Ramos (cell line): ENCODE measurements at regions not wholly inside any gene's neighbourhood (a gene's known extent, or its start where the extent isn't known, plus 50 kb on each side); places are given as distances from the start of the nearest gene placed in this dataset.

Experiments
- in situ Hi-C: fragments of 300-500 bp; cut with MboI; formaldehyde crosslinking; loops from one replicate; pipeline ENCODE4 v1.14.3; 2022; ENCODE audit warnings: low sequenced_read_pairs; ENCODE audit not compliant: unreplicated experiment

DNA sequence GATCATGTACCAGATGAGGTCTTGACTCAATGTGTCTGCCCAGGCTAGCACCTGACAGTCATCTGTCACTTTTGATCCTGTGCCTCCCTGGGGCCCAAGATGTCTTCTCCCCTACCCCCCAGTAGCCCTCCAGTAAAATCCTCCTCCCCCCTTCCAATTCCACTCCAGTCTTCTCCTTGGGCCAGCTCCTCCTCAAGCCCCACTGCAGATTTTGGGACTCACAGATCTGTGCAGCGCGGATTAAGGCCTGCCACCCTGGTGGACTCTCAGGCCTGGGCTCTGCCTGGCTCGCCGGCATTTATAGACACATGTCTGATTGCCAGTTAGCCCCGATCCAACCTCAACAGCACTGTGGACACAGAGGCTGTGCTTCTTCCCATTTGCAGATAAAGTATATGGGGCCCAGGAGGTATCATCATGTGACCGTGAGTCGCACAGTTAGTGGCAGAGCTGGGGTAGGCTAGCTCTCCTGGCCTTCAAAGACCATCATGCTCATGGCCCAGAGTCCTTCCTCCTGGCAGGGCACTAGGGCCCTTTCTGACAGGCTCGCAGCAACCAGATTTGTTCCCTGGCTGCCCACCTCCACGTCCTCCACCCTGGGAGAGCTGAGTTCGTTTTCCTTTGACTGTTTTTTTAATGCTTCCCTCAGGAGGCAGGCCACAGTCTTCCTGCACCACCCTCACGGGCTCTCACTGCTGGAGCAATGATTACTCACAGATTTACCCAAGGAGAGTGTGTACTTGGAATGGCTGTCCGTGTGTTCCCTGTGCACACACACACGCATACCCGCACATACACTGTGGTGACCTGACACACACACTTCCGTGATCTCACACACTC, 98.3 kb upstream of the DIO3 start:
- in situ Hi-C loops: no loop called here

DNA sequence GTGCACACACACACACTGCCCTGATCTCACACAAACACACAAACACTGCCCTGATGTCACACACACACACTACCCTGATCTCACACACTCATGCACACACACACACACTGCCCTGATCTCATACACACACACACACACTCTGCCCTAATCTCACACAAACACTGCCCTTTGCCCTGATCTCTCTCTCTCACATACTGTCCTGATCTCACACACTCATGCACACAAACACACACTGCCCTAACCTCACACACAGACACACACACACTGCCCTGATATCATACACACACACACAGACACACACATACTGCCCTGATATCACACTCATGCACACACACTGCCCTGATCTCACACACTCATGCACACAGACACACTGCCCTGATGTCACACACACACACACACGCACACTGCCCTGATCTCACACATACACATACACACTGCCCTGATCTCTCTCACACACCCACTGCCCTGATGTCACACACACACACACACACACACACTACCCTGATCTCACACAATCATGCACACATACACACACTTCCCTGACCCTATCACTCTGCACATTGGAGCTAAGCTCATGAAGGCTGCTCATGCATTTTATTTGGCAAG, 97.6 kb upstream of the DIO3 start:
- in situ Hi-C loops: no loop called here

GRCh38 chr14:101464310-101464983, 96.8 kb upstream of the DIO3 start:
- in situ Hi-C loops: no loop called here

DNA sequence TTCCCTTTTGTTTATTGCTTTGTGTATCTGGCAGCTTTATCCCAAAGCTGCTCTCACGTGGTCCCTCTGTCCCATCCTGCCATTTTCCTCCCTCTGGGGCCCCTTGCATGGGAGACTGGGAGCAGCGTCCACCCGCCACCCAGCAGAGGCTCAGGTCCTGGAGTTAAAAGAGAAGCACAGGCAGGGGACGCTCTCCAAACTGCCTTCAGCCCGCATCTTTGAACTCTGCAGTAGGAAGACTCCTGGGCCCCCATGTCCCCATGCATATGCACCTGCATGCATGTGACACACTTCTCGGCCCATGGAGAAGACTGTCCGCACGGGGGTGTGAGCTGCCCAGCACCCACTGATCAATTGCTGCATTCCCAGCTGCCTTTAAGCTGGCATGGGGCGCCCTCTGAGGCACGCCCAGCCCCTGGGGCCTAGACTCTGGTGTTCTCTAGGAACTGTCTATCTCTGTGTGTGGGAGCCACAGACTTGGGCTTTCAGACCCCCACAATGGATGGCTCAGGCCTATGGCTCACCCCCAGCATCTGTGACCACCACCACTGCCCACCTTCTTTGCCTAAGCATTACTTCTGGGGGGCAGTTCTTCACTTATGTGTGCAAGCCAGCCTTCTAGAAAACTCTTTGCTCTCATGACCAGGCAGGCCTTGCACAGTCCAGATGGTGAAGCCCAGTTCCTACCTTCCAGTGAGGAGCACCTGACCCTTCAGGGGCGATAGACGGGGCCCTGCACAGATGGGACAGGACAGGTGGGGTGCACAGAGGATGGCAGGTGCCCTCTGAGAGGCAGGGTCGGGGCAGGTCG, 96.1 kb upstream of the DIO3 start:
- in situ Hi-C loops: no loop called here

DNA sequence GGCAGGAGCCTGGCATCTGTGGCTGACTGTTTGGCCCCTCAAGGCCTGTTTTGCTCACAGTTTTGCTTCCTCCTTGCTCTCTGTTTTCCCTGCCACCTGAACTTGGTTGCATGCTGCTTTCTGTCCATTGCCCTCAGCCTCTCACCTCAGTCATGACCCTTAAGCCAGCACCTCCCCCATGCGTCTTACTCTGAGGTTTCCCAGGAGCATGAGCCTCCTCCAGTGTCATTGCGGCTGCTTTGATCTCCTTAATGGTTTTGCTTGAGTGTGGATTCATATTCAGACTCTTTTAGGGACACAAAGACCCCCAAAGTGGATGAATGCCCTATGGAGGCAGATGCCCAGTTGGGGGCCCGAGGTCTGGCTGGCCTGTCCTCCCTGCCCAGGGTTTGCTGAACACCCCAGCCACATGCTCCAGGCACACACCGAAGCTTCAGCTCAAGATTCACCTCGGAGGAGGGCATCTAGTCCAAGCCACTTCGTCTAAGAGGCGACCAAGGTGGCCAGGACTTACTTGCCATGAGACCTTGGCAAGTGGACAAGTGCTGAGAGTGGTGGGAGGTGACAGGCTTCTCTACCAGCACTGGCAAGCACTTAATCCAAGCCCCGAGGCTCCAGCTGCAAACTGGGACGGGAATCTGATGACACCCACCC, 95.4 kb upstream of the DIO3 start:
- in situ Hi-C loops: no loop called here

GRCh38 chr14:101466456-101467180, 94.7 kb upstream of the DIO3 start:
- in situ Hi-C loops: no loop called here

- in situ Hi-C loops: no loop called here
These were observed 93.9 kb upstream of the DIO3 start for GRCh38 chr14:101467181-101467926.

DNA sequence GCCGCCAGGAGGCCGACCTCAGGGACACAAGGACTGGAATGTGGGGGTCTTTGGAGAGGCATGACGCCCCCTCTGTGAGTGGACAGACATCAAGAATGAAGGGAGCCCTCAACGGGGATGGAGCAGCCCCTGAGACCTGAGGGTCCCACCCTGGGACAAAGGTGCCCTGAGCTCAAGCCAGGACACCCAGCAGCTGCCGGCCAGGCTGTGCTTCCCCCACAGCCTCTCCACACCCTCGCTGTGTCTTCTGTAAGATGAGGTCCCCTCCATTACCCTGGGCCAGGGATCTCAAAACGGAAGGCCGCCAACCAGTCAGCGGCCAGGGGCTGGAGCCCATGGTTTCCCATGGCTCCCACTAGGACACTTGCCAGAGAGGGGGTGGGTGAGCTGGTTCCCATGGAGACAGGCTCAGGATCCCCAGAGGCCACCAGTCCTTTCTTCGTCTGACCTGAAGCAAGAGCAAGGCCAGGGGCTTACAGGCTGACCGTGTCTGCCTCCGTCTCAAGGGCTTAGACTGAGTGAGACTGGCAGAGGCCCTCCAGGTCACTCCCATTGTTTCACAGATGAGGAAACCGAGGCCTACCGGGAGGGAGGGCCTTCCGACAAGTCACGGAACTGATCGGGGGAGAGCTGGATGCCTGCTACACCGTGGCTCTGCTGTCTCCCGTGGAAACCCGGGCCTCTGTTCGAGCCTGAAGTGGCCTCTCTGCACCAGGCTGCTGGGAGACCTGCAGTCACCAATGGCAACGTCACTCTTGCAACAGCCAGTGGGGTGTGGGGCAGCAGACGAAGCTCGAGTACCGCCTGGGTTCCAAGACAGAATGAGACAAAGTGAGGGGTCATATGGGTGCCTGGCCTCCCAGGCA, 91.7 kb upstream of the DIO3 start:
- in situ Hi-C loops: no loop called here

GRCh38 chr14:101470266-101470665, 91.0 kb upstream of the DIO3 start:
- in situ Hi-C loops: no loop called here

DNA sequence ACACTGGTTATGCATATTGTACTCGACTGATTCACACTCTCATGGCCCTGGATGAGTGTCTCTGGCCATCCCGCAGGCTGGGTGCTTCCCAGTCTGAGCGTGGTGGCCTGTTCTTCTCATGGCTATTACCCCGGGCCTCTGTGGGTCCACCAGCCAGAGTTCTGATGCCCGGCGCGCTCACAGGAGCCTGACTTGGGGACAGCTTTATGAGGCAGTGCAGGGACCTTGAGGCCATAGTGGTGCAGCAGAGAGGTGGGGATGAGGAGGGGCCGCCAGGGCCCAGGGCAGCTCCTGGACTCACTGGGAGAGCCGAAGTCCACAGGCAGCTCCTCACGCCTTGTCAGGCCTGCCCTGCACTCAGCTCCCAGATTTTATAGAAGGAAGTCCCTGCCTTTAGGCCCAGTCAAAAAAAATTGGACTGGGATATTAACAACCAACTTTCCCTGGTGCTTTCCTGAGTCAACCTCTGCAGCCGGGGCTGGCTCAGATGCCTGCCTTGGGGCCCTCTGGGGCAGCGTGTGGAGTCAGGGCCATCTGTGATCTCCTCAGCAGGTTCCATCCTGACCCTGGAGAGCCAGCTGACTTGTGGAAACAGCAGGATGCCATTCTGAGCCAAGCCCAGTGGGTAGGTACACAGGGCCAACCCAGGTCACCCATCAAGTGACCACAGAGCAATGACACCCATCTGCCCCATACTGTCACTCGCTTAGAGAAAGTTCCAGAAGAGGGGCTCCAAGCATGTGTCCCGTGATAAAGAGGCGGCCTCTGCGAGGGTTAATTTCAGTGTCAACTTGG, 89.4 kb upstream of the DIO3 start:
- in situ Hi-C loops: no loop called here

DNA sequence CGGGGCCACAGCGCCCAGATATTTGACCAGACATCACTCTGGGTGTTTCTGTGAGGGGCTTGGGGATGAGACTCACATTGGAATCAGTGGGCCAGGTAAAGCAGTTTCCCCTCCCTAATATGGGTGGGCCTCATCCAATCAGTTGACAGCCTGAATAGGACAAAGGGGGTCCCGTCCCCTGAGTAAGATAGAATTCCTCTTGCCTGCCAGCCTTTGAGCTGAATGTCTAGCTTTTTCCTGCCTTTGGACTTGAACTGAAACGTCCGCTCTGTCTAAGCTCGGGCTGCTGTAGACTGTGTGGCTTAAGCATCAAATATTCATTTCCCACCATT, 88.8 kb upstream of the DIO3 start:
- in situ Hi-C loops: no loop called here

DNA sequence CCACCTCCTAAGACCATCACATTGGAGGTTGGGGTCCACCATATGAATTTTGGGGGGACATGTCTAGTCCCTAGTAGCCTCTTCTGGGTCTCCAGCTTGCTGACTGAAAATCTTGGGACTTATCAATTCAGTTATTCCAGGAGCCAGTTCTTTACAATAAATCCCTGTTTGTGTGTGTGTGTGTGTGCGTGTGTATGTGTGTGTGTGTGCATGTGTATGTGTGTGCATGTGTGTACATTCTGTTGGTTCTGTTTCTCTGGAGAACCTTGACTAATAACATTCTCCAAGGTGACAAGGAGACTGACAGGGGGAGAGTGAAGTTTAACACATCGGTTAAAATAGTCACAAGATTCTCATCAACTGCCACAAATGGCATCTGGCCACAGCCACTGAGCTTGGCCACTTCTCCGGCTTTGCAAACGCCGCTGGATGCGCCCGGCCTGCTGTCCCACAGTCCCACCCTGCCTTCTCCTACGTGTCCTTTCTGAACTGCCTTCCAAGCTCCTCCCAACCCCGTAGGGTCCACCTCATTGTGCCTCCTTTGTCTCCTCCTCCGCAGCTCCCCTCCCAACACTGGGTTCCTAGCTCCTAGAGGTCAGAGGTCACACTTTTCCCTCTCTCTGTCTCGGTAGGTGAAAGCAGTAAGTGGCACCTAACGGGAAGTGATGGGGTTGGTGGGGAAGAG, 88.1 kb upstream of the DIO3 start:
- in situ Hi-C loops: no loop called here

GRCh38 chr14:101473795-101474562, 87.3 kb upstream of the DIO3 start:
- in situ Hi-C loops: no loop called here

- in situ Hi-C loops: no loop called here
These were observed 86.5 kb upstream of the DIO3 start for GRCh38 chr14:101474563-101475455.
